ENCODE measurements at regions not wholly inside any gene's neighbourhood (a gene's known extent, or its start where the extent isn't known, plus 50 kb on each side); places are given as distances from the start of the nearest gene placed in this dataset.

DNA sequence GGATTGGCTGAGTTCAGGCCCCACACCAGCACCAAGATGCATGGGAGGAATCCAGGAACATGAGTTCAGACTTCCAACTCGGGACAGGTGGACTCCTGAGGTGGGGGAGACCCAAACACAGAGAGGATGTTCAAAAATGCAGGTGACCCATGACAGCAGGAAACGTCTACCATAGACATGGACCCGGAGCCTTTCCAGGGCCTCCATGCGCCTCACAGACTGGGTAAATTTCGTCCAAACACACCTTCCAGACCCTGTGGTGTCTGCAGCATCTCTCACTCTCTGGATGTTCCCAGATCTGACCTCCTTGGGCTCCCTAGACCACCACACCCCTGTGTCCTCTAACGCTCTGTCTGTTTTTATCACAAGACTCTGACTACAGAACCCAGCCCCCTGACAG, 87.7 kb downstream of the PXDC1 start:
- Mint-ChIP-seq H3K4me3 (ENCODE audit: unreplicated experiment) (no peak overlapping the region), H3K9me3 (ENCODE audit: unreplicated experiment) (peaks cover 22% of the 10 kb centered on the region), H3K36me3 (ENCODE audit: unreplicated experiment) (peaks cover 5% of the 10 kb centered on the region), H3K27ac (ENCODE audit: unreplicated experiment) (no peak overlapping the region), H3K27me3 (ENCODE audit: unreplicated experiment) (no peaks in the 10 kb centered on the region), H3K4me1 (ENCODE audit: unreplicated experiment) (peaks cover 4% of the 10 kb centered on the region)
- no peak for DNase-seq (ENCODE audit: extremely low spot score, unreplicated experiment)
- TF ChIP-seq CTCF (IDR thresholded peaks at IDR 0.05), result no peak

GRCh38 chr6:3663081-3663480, 88.4 kb downstream of the PXDC1 start:
- TF ChIP-seq CTCF (IDR thresholded peaks at IDR 0.05), result no peak
- Mint-ChIP-seq H3K27ac (ENCODE audit: unreplicated experiment) (no peak overlapping the region), H3K9me3 (ENCODE audit: unreplicated experiment) (peaks cover 17% of the 10 kb centered on the region), H3K4me1 (ENCODE audit: unreplicated experiment) (peaks cover 4% of the 10 kb centered on the region), H3K36me3 (ENCODE audit: unreplicated experiment) (peaks cover 5% of the 10 kb centered on the region), H3K4me3 (ENCODE audit: unreplicated experiment) (no peak overlapping the region), H3K27me3 (ENCODE audit: unreplicated experiment) (no peaks in the 10 kb centered on the region)
- DNase-seq (ENCODE audit: extremely low spot score, unreplicated experiment), result no peak

DNA sequence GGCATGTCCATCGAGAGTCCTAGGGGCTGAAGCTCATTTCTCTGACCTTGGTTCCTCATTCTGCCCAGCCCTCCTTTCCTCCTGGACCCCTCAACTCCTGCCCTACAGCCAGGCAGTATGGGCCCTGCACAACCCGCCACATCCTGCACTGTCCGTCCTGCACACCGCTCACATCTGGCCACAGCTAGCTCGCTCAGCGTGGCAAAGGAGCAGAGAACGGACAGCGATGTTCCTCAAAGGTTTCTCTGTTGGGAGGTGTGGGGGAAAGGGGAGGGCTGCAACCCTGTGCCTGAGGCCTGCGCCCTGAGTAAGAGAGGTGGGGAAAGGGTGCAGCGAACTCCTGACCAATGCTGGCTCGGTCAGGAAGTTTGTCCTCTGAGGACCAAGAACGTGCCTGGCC, 90.1 kb downstream of the PXDC1 start:
- H3K36me3 Mint-ChIP-seq (ENCODE audit: unreplicated experiment), result no peaks in the 10 kb centered on the region
- DNase-seq (ENCODE audit: extremely low spot score, unreplicated experiment), result no peak
- H3K9me3 Mint-ChIP-seq (ENCODE audit: unreplicated experiment), result peaks cover 4% of the 10 kb centered on the region
- peaks cover 4% of the 10 kb centered on the region for H3K4me1 Mint-ChIP-seq (ENCODE audit: unreplicated experiment)
- H3K27ac Mint-ChIP-seq (ENCODE audit: unreplicated experiment), result no peak overlapping the region
- TF ChIP-seq CTCF (IDR thresholded peaks at IDR 0.05), result no peak
- no peak overlapping the region for H3K4me3 Mint-ChIP-seq (ENCODE audit: unreplicated experiment)
- H3K27me3 Mint-ChIP-seq (ENCODE audit: unreplicated experiment), result no peaks in the 10 kb centered on the region

DNA sequence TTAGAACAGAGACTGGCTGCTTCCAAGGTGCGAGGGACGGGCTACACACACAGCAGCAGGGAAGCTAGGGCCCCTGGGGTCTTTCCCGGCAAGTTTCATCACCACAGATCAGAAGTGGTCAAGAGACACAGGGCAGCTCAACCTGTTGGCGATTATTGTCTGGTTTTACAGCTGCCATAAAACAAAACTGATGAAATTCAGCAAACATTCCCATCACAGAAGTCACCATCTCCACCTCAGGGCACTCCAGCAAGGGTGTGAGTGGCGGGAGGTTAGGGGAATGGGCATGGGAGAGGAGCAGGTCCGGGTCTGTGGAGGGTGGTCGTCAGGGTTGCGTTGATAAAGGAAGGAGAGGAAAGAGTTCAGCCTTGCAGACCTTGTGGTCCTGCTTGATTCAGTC, 91.0 kb downstream of the PXDC1 start:
- no peaks in the 10 kb centered on the region for H3K9me3 Mint-ChIP-seq (ENCODE audit: unreplicated experiment)
- no peaks in the 10 kb centered on the region for H3K36me3 Mint-ChIP-seq (ENCODE audit: unreplicated experiment)
- H3K27me3 Mint-ChIP-seq (ENCODE audit: unreplicated experiment), result no peaks in the 10 kb centered on the region
- H3K4me1 Mint-ChIP-seq (ENCODE audit: unreplicated experiment), result peaks cover 4% of the 10 kb centered on the region
- no peak for TF ChIP-seq CTCF (IDR thresholded peaks at IDR 0.05)
- H3K27ac Mint-ChIP-seq (ENCODE audit: unreplicated experiment), result no peak overlapping the region
- no peak overlapping the region for H3K4me3 Mint-ChIP-seq (ENCODE audit: unreplicated experiment)
- no peak for DNase-seq (ENCODE audit: extremely low spot score, unreplicated experiment)

DNA sequence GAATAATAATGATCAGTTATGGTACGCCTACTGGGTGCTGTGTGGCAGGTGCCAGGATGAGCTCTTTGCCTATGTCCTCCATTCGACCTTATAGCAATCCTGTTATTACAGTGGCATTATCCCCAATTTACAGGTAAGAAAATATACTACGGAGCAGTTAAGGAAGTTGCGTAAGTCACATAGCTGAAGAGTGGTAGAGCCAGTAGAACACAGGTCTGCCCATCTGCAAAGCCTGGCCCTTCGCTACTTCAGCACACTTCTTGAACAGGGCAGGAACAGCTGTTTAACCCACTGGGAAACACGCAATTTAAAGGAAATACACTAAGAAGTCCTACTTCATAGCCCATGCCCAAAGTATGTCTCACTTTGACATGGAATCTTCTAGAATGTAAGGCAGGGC, 91.8 kb downstream of the PXDC1 start:
- Mint-ChIP-seq H3K27me3 (ENCODE audit: unreplicated experiment) (no peaks in the 10 kb centered on the region), H3K4me3 (ENCODE audit: unreplicated experiment) (no peak overlapping the region), H3K9me3 (ENCODE audit: unreplicated experiment) (no peaks in the 10 kb centered on the region), H3K36me3 (ENCODE audit: unreplicated experiment) (no peaks in the 10 kb centered on the region), H3K27ac (ENCODE audit: unreplicated experiment) (no peak overlapping the region), H3K4me1 (ENCODE audit: unreplicated experiment) (no peaks in the 10 kb centered on the region)
- DNase-seq (ENCODE audit: extremely low spot score, unreplicated experiment), result no peak
- no peak for TF ChIP-seq CTCF (IDR thresholded peaks at IDR 0.05)
